ENCODE measurements at regions not wholly inside any gene's neighbourhood (a gene's known extent, or its start where the extent isn't known, plus 50 kb on each side); places are given as distances from the start of the nearest gene placed in this dataset.

GRCh38 chrX:40320819-40321218 lies 223.1 kb upstream of the BCOR start:
- TF ChIP-seq CTCF (IDR thresholded peaks at IDR 0.05) (no peak), POLR2A (IDR thresholded peaks at IDR 0.05) (no peak)
